DOHH2 (cell line): ENCODE measurements at regions not wholly inside any gene's neighbourhood (a gene's known extent, or its start where the extent isn't known, plus 50 kb on each side); places are given as distances from the start of the nearest gene placed in this dataset.

Experiments
- CTCF ChIP-seq: fragments of 200-600 bp; sonication (generic); IDR thresholded peaks from one replicate; pipeline ENCODE4 v1.5.1; 2014; ENCODE audit warnings: antibody characterized with exemption, mild to moderate bottlenecking, low read depth, low read length; ENCODE audit not compliant: poor library complexity, severe bottlenecking
- EZH2phosphoT487 ChIP-seq: fragments of 200-600 bp; sonication (generic); IDR thresholded peaks from 2 replicates; pipeline ENCODE4 v1.6.1; 2017; ENCODE audit warnings: borderline replicate concordance, mild to moderate bottlenecking, antibody characterized with exemption, low read length, moderate library complexity, mixed read lengths

- TF ChIP-seq CTCF (no peak), EZH2phosphoT487 (no peak)
Measured at GRCh38 chr7:26449175-26450165, 157.8 kb downstream of the SNX10 start.
